ENCODE measurements at regions not wholly inside any gene's neighbourhood (a gene's known extent, or its start where the extent isn't known, plus 50 kb on each side); places are given as distances from the start of the nearest gene placed in this dataset.

DNA sequence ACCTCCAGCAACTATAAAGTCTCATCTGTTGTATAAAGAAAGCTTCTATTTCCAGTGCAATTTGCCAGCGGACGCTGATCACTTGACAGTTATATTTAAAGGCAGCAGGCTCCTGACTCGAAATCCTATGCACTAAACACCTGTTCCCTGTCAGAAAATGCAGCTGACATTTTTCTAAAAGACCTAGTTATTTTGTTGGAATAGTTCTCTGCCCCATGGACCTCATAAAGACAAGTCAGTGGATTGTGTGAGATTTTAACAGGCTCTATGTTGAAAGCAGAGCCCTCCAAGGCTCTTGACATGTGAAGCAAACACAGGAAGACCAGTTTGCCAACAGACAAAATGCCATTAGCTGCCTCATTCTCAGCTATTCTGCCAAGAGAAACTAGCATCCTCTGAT lies 304.7 kb upstream of the KLF12 start:
- intact Hi-C loops (cut with DNase I) = no loop called here
- no peak for ATAC-seq

DNA sequence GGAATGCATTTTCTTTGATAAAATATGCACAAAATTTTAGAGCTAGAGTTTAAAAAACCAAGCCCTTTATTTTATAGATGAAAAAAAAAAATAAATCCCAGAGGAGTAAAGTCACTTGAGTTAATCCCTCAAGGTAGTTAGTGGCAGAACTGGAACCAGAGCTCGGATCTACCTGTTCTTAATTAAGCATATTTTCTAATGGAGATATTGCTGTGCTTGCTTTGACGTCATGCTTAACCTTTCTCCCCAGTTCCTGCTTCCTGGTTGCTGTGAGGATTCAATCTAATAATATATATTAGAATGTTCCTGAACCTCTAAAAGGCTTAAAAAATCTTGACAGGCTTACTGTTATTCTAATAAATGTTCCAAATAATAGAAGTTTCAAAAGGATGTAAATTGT lies 300.6 kb upstream of the KLF12 start:
- DNase-seq = no peak

More for the DNA sequence above, 304.7 kb upstream of the KLF12 start:
- DNase-seq = no peak

GRCh38 chr13:74424455-74424854 lies 290.3 kb upstream of the KLF12 start:
- DNase-seq (no peak), ATAC-seq (no peak)
- intact Hi-C loops (cut with DNase I) = no loop called here

More for the DNA sequence above, 300.6 kb upstream of the KLF12 start:
- no peak for ATAC-seq
- intact Hi-C loops (cut with DNase I) = no loop called here

GRCh38 chr13:74423434-74423833 lies 289.2 kb upstream of the KLF12 start:
- intact Hi-C loops (cut with DNase I) = no loop called here
- no peak for DNase-seq
- no peak for ATAC-seq

DNA sequence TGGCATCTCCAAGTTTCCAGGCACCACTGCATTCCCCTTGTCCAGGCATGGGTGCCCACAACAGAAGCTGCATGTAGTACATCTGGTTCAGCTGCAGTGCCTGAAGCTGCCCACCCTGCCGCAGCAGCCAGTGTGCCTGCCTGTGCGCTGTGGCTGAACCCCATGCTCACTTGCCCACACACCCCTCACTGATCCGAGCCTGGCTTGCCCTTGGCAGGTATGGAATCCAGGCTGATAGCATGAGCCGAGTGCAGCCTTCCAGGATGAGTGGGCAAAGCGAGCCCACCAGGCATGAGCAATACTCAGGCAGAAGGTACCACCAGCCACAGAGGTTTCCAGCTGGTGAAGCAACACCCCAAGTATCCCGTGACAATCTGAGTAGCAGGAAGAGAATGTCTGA lies 280.3 kb upstream of the KLF12 start:
- intact Hi-C loops (cut with DNase I) = no loop called here
- no peak for DNase-seq
- no peak for ATAC-seq

- intact Hi-C loops (cut with DNase I) = no loop called here
- no peak for DNase-seq
- no peak for ATAC-seq
Observed at GRCh38 chr13:74413482-74413881, 279.3 kb upstream of the KLF12 start.

DNA sequence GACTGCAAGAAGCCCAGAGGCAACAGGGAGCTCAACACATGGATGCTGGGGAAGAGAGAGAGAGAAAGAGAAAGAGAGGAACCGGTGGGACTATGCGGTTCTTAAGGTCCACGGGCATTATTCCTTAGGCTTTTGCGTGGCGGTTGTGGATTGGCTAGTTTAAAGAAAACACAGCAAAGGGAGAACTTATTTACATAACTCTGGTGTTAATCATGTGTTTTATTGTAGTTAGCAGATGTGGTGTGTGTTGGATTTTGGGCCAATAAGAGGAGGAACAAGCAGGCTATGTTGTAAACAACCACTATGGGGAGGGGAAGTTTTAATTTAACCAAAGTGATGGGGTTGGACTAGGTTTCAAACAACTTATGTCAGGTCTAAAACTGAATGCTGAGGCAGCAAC lies 275.3 kb upstream of the KLF12 start:
- intact Hi-C loops (cut with DNase I) = no loop called here
- DNase-seq (no peak), ATAC-seq (no peak)

DNA sequence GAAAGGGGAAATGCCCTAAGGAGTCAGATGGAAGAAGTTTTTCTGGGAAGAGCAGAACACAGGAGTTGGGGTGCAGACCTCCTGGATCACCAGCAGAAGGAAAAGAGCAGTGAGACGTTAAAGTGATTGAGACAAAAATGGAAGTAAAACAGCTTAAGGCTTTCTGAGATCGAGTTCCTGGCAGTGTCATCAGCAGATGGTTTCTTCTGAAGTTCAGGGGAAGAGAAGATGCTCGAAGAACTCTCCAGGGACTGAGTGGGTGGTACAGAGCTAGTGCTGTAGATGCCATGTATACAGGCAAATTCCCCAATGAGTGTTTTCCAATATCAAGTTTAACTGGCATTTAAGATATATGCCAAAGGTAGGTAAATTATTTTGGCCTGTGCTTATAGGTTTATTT lies 272.2 kb upstream of the KLF12 start:
- no peak for DNase-seq
- intact Hi-C loops (cut with DNase I) = no loop called here
- ATAC-seq = no peak

GRCh38 chr13:74398599-74398998 lies 264.4 kb upstream of the KLF12 start:
- intact Hi-C loops (cut with DNase I) = no loop called here
- ATAC-seq (no peak), DNase-seq (no peak)

GRCh38 chr13:74389056-74389455 lies 254.9 kb upstream of the KLF12 start:
- DNase-seq = no peak
- ATAC-seq = no peak
- intact Hi-C loops (cut with DNase I) = no loop called here

DNA sequence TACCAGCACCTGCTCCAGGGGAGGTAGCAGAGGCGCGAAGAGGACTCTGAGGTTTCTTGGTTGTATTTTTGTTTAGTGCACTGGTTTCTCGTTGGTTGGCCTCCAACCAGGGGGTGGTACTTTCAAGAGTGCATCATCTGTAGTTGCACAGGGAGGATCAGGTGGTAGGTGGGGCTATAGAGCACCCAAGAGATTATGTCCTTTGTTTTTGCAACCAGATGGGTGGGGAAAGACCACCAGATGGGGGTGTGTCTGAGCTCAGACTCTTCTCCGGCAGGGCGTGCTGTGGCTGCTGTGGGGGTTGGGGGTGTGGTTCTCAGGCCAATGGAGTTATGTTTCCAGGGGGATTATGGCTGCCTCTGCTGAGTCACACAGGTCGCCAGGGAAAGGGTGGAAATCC lies 254.4 kb upstream of the KLF12 start:
- ATAC-seq = no peak
- intact Hi-C loops (cut with DNase I) = no loop called here

GRCh38 chr13:74372511-74372910 lies 238.3 kb upstream of the KLF12 start:
- DNase-seq (no peak), ATAC-seq (no peak)
- intact Hi-C loops (cut with DNase I) = no loop called here

More for the DNA sequence above, 254.4 kb upstream of the KLF12 start:
- DNase-seq = no peak

GRCh38 chr13:74367193-74367592 lies 233.0 kb upstream of the KLF12 start:
- intact Hi-C loops (cut with DNase I) = no loop called here
- DNase-seq = no peak
- no peak for ATAC-seq

- DNase-seq (no peak), ATAC-seq (no peak)
- intact Hi-C loops (cut with DNase I) = no loop called here
Observed at GRCh38 chr13:74361274-74361673, 227.1 kb upstream of the KLF12 start.

DNA sequence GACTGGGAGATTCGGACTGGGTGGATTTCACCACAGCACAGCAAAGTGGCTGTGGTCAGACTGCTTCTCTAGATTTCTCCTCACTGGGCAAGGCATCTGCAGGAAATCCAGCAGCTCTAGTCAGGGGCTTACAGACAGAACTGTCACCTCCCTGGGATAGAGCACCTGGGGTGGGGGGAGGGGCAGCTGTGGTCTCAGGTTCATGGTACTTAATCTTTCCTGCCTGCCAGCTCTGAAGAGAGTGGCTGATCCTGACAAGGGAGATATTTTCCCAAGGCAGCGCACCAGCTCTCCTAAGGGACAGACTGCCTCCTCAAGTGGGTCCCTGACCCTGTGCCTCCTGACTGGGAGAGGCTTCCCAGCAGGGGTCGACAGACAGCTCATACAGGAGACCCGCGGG lies 212.8 kb upstream of the KLF12 start:
- intact Hi-C loops (cut with DNase I) = no loop called here
- DNase-seq (no peak), ATAC-seq (no peak)

GRCh38 chr13:74338341-74338740 lies 204.1 kb upstream of the KLF12 start:
- DNase-seq = no peak
- intact Hi-C loops (cut with DNase I) = no loop called here
- no peak for ATAC-seq

DNA sequence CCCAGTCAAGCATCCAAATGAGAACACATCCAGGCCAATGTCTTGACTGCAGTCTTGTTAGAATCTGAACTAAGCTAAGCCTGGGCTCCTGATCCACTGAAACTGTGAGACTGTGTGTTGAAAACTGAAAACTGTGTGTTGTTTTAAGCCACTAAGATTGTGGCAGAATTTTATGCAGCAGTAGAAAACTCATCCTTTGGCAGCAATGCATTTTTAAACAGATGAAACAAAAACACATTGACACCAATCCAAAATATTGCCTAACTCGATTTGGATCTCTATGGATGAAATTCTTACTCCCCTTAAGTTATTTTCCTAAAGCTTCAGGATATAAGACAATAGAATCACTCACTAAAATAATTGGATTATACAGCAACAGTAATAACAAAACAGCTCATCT lies 202.3 kb upstream of the KLF12 start:
- no peak for ATAC-seq
- intact Hi-C loops (cut with DNase I) = no loop called here
- DNase-seq = no peak

GRCh38 chr13:74335370-74335769 lies 201.2 kb upstream of the KLF12 start:
- no peak for ATAC-seq
- DNase-seq = no peak
- intact Hi-C loops (cut with DNase I) = no loop called here

DNA sequence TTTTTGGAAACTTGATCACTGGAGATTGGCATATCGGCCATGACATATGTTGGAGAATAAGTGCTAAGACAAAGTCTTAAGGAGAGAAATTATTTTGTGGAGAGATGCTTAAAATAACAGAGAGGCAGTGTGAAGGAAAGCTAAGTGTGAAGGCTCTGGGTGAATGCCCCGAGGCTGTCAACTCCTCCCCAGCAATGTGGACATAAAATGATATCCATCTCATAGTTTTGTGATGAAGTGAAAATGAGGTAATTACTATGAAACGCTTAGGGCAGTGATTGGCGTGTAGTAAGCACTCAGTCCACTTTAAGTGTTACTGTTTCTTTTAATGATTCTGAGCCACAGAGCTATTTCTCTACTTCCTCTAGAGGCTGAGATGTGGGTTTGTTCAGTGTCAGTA lies 195.8 kb upstream of the KLF12 start:
- intact Hi-C loops (cut with DNase I) = no loop called here
- peak in 1 of 2 donors; percentile 60 for ATAC-seq
- DNase-seq = no peak

GRCh38 chr13:74325106-74325505 lies 190.9 kb upstream of the KLF12 start:
- intact Hi-C loops (cut with DNase I) = no loop called here
- peak; percentile 61 to 81 for ATAC-seq
- no peak for DNase-seq

DNA sequence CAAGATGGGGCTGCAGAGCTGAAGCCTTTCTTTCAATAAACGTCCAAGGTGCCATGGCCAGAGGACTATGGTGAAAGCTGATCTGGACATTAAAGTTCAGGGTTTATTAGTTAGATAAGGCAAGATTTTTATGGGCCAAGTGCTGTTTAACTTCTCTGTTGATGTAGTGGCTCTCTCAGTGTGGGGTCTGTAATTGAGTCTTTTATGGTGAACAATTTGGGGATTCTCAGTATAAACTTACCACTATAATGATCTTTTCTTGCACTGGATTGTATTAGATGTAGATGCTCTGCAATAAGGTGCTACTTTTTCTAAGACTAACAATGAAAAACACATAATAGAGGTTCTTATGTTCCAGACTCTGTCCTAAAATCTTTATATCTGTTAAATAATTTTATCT lies 190.1 kb upstream of the KLF12 start:
- no peak for ATAC-seq
- DNase-seq = no peak
- intact Hi-C loops (cut with DNase I) = no loop called here

DNA sequence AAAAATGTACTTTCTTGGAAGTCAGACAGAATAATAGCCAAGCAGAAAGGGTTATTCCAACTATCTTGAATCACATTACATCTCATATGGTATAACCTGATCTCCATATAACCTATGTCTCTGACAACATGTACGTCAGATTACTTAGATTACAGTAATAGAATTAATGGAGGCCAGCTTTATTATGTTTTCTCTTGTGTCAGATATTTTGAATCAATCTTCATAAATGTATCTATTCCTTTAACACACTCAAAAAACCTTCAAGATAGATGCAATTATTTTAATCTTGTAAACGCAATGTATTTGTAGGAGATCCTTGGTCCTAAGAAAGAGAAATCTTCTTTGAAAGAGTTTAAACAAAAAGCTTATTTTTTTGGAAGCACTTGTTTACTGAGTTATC lies 188.4 kb upstream of the KLF12 start:
- ATAC-seq = no peak
- intact Hi-C loops (cut with DNase I) = no loop called here
- no peak for DNase-seq
